NOMO-1 (cell line): ENCODE measurements at regions not wholly inside any gene's neighbourhood (a gene's known extent, or its start where the extent isn't known, plus 50 kb on each side); places are given as distances from the start of the nearest gene placed in this dataset.
"Not testable (repeated sequence)": the region's sequence is repeated elsewhere in the genome, so short reads cannot be mapped to it uniquely, and the experiment has no call there.

Source experiments
- DNase-seq, 2 experiments: peaks; one replicate each; lab custom pipeline; 2025; ENCODE audit not compliant: unreplicated experiment in 2 of 2; lab: John Stamatoyannopoulos, UW

DNA sequence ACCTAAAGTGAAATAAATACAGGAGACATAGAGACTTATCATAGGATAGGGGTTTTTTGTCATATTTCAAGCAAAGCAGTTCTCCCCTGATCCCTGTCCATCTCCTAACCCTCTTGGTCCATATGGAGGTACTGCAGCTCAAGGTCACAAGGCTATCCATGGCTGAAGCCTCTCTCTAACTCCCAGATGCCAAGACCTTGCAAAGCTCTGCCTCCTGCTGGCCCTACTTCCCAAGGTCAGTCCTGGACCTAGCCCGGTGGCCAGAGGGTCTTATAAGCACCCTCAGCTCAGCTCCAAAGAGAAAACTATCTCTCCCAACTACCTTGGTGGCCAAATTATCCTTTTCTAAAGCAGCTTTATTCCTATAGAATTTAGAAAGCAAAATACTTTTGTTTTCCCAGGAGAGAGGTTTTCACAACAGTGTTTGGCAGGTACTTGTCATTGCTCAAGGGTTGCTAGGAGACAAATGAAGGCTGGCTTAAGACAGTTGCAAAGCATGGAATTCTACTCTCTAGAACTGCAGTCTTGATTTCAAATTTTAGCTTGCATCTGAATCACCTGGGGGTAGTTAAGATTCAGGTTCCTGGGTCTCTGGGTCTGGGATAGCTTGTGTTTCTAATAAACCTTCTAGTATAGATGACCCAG is 121.5 kb downstream of the XCL2 start:
- no peak for DNase-seq

DNA sequence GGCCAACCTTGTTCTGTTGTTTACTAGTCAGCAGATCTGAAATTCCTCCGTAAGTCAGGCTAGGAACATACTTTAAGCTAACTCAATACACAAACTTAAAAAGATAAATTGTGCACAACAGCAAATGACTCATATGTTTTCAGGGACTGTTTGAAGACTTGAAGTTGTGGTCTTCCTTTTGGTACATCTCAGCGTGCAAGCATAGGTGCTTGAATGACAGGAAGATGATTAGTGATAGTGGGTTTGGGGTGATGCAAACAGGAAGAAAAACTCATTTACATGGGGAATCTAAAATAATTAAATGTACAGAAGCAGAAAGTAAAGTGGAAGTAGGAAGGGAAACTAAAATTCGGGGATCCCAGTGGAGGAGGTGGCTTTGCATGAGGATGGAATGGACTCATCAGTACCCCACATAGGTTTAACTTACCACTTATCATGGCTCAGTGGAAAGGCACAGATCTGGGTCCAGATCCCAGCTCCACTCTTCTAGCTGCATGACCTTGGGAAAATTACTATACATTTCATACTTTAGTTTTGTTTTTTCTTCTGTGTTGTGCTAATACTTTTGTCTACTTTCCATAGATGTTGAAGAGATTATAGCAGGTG is 122.3 kb downstream of the XCL2 start:
- peak; percentile 41 to 62 for DNase-seq

DNA sequence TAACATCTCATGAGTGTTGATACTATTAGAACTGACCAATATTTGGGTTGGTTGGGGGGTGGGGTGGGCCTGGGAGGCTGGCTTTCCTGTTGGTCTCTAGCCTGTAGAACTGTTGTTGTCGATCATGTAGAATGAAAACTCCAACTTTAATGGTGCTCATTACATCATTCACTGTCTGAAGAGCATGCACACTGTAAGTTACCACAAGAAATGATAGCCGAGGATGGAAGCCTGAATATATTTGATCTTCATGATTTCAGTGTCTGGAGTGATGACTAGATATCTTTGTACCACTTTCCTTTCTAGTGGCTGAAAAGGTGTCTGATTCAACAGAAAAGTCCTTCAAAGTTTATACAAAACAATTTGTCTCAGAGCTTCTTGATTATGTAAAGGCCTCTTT is 123.6 kb downstream of the XCL2 start:
- no peak for DNase-seq

DNA sequence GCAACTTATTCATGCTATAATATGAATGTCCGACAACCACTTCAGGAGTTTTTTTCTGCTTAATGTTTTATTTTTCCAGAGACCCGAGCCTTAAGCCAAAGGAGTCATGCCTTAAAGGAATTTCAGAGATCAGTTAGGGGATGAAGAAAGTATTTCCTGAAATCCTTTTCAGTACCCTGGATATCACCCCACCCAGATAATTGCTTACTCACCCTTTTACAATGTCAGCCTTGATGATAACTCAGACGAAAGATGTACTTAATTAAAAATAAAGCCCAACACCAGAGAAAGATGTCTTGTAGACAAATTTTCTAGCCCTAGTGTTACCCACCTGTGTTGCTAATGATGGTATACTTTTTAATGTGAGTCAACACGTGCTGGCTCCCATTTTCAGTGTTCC is 124.1 kb downstream of the XCL2 start:
- no peak for DNase-seq

DNA sequence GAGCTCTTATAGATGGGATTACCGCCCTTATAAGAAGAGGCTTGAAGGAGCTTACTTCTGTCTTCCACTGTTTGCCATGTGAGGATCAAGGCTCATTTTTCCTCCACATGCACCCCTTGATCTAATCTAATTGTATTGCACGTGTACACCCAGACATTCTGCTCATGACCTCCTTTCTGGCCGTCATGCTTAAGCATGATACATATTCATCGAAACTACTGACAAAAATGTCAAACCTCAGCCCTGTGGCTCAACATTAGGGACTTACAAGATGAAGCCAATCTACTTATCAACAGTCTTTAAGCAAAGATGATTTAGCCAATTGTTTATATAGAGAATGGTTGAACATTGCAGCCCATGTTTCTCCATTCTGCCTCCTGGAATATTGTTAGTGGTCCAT is 127.6 kb downstream of the XCL2 start:
- DNase-seq, result no peak

DNA sequence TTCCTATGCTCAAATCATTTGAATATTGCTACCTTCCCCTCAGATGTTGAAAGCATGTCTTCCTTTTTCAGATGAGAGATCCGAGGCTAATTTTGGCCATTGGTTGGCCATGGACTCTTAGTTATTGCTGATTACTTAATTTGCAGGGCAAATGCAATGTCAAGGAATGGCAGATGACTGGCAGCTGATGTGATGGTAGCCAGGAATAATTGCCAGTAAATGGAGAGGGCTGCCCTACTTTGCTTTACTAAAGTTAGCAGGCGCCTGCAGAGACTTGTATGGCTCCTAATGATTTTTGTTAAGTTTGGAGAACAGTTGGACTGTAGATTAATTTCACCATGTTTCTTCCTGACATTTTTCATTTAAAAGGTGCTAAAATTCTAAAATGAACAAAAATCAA is 128.9 kb downstream of the XCL2 start:
- DNase-seq, result no peak

DNA sequence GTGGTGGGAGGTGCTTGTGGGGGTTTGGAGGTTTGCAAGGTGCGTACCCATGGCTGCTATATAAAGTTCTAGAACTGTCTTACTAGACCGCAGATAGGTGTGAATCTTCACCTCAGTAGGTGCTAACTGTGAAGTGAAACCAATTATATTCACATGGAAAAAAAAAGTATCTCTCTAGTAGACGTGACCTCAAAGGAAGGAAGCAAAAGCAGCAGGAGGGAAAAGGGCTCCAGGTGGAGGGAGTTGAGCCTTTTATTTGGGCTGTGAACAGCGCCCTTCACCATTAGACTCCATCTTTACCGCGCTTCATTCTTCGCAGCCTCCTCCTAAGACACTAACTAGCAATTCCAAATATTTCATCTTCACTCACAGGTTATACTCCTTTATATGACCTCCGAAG is 129.8 kb downstream of the TBX19 start:
- DNase-seq, result no peak

DNA sequence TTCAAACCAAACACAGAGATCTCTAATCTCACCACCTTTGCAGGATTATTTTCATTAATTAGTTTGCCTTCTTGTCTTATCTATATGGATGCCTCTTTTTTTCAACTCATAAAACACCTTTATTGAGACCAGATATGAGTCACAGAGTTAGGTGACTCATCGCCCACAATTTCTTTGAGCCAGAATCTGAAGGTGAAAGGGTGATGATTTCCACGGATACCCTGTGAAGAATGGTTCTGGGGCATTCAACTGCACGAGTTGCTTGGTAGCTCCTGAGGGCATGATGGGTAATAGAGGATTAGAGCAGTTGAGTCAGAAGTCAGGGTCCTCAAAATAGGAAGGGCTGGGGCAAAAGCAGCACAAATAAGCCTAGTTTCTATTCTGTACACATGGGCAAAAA is 128.2 kb downstream of the TBX19 start:
- DNase-seq, result peak in 1 of 2 experiments; percentile 6

DNA sequence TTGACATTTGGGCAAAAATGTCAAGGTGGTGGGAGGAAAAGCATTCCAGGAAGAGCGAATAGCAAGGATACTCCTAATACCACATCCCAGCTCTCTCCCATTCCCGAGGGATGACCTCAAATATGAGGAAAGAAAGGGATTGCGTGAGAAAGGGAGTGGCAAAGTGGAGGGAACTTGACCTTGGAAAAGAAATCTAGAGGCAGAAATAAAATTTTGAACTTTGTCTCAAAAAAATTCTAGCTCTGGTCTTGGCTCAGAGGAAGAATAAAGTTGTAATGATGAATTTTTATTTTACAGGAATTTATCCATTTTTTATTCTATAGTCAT is 127.8 kb downstream of the TBX19 start:
- no peak for DNase-seq

DNA sequence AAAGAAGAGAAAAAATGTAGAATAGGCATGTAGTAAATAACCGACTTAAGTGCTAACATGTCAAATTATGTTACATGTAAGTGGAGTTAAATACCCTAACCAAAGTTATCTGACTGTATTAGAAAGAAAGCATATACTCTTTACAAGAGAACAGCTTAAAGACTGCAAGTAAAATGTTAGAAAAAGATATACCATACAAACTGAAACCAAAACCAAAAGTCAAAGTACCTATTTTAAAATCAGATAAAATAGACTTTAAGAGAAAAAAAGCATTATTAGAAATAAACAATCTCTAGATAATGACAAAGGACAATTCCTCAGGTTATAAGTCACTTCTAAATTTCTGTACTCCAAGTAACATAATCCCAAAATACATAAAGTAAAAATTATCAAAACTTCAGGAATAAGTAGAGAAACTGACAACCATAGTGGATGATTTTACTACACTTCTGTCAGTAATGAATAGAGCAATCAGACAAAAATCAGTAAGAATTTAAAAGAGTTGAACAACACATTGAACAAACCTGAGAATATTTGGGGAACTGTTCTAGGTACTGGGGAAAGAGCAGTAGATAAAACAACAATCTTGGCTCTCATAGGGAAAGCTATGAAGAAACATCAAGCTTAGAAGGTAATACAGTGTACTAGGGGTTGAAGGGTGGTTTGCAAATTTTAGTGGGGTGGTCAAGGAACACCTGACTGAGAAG is 127.3 kb downstream of the TBX19 start:
- no peak for DNase-seq

DNA sequence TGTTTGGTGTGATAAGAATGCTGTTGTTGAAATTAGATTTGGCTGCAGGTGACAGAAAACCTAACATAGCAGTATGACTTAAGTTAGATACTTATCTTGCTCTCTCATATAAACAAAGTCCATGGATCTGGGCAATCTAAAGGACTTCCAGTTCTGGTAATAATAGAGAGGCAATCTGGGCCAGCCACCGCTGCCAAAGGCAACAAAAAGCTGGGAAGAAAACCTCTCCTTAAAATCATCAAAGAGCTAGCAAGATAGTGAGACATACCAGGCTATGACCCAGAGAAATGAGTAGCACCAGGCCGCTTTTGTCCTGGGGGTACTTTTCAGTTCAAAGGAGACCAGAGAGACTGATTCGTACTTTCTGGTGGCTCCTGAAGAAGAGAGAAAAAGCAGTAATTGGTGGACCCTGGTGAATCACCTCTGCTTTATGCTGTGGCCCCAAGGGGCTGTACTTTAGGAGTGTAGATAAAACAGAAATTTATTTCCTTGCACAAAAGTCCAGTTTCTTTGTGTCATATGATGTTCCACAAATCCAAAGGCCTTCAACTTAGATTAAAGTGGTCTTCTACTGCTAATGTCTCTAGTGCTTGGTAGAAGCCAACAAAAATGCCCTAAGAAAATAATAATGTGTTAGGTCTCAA is 125.4 kb downstream of the TBX19 start:
- DNase-seq, result no peak

DNA sequence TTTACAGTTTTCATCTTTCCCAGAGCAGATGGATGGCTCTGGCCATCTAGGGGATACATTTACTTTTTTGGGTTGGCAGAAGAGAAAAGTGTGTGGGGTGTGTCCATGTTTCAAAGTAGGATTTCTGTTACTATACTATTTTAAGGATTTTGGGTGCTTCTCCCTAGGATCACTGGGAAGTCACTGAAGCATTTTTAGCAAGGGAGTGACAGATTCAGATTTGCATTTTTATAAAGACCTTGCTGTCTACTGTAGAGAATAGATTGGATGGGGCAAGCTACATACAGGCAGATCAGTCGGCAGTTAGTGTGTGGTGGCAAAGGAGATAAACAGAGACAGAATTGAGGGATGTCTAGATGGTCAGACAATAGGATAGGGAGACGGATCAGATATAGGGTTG is 122.5 kb downstream of the TBX19 start:
- DNase-seq, result no peak

DNA sequence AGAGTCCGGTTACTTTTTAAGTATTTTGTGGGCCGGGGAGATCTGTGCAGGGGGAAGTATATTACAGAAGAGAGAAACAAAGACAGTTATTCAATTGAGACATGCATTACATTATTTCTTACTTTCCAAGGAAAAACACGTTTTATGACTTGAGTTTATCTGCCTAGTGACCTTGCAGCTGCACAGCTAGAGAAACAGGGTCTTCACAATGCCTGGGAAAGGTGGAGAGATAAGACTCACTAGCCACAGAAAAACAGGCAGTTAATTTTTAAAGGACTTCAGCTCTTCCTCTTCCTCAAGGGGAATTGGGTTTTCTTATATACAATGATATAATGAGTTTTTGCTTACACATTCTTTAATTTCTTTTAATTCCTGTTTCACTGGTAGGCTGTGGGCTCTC is 121.8 kb downstream of the TBX19 start:
- DNase-seq, result not testable (repeated sequence)

DNA sequence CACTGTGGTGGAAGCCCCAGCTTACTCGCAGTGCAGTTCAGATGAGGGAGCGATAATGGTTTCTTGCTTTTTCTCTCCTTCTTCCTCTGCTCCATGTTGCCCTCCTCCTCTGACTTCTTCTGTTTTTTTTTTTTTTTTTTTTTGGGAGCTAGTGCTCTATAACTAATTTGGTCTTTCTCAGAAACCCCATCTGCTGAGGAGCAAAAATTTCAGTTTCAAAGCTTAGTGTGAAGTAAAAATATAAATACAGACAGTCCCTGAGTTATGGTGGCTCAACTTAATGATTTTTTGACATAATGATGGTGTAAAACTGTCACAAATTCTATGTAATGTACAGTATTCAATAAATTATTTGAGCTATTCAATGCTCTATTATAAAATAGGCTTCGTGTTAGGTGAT is 120.7 kb downstream of the TBX19 start:
- DNase-seq, result no peak

DNA sequence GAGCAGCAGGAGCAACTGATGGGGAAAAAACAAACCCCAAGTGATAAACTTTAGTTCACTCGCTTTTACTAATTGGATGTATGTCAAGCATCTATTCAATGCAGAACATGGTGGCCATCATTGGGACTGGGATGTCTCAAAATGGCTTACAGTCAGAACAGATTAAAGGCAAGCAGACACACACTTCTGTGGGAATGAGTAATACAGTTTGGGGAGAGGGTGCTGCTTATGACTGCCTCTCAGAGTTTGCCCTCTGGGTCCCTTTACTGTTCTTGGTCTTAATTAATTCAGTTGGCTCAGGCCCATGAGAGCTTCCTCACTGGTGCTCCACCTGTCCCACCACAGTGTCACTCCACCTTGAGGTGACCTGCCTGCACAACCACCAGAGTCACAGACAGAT is 119.5 kb downstream of the TBX19 start:
- DNase-seq, result no peak

DNA sequence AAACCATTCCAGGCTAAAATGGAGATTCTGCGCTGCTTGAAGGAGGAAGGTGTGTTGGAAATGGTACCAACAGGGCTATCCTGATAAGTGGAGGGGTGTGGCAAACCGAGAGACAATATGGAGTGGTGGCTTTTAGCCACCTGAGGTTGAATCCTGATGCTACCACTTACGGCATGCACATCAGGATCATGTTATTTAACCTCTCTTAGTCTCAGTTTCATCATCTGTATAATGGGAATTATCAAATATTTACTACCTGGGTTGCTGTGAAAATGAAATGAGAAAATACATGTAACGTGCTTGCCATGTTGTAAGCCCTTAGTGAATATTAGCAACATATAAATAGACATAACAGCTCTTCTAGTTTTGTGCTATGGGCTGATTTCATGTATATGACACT is 117.1 kb downstream of the TBX19 start:
- no peak for DNase-seq

DNA sequence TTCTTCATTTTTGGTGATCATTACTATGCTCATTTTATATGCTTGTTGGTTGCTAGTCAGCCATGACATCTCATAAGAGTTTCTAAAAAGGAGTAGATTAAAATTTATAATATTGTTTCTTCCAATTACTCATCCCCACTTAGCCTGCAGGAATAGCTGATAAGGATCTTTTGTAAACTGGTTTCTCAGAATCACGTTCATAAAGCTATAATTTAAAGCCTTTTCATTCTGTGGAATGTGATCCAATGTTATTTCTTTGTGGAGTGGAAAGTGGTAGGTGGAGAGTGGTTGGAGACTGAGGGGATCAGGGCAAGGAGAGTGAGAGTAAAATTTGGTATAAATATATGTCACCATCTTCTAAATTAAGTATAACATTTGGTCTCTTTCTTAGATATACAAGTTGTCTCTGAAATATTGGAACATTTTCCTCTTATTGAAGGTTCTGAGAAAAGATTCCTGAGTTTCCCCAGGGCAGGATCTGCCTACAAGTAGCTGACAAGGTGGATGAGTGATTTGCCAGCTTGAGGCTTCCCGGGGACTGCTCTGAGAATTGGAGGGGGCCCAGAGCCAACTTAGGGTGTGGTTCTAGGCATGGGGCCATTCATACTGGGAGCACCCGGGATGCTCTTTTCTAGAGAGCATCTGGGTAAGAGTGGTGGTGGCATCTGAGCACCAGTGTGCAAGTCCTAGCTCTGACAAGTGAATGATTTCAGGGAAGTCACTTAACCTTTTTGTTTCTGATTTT is 116.4 kb downstream of the TBX19 start:
- DNase-seq, result no peak

DNA sequence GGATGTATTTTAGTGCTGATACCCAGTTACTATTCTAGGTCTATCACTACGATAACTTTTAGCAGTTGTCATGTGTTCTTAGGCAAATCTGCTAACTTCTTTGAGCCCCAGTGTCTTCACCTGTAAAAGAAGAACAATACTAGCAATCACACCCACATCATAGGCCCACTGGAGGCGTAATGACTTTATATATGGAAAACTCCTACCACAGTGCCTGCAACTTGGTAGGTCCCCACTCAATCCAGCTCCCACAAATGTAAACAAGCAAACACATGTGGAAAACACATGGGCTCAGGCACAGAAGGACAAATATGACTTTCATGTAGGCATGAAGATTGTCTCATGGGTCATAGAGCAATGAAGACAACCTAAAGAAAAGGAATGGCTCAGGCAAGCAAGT is 115.8 kb downstream of the TBX19 start:
- no peak for DNase-seq

DNA sequence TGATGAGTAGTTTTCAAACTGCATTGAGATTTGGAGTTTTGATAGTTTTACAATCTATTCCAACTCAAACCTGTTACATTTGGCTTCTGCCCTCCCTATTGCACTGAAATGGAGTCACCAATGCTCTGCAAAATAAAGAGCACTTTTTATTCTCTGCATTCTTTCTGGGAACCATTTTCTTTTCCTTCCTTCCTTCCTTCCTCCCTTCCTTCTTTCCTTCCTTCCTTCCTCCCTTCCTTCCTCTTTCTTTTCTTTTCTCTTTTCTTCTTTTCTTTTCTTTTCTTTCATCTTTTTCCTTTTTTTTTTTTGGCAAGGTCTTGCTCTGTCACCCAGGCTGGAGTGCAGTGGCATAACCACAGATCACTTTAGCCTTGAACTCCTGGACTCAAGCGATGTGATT is 114.2 kb downstream of the TBX19 start:
- no peak for DNase-seq

DNA sequence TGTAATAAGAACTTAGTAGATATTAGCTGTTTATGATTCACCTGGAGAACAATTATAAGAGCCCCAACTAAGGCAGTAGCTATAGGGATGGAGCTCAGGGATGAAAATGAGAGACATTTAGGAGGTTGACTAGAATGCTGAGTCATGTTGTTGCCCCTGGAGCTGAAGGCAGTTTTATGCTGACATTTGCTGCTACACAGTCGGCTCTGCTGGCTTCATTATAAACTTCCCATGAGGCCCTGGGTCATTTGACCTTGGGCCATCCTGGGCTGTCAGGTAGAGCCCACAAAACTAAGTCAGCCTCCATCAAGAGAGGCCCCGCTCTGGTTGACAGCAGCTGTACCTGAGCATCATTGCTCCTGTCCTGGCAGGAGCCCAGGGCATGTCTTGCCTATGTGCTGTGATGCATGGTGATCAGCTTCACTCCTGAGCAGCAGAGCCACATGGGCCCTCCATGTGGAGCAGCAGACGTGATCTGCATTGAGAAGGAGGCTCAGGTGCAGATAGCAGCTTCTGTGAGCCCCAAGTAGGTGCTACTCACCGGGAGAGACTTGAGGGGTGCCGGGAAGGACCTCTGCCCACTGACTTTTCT is 112.4 kb downstream of the TBX19 start:
- DNase-seq, result no peak
